Mucosa of gallbladder (tissue), 1 donor: ENCODE measurements at regions not wholly inside any gene's neighbourhood (a gene's known extent, or its start where the extent isn't known, plus 50 kb on each side); places are given as distances from the start of the nearest gene placed in this dataset.
"Not testable (repeated sequence)": the region's sequence is repeated elsewhere in the genome, so short reads cannot be mapped to it uniquely, and the experiment has no call there.

Experiments
- DNase-seq: peaks from one replicate; pipeline ENCODE4 v3.0.0-alpha.2; 2020; ENCODE audit warnings: low spot score
- donor health status: DM: no; HTN: no; CAD: no.

GRCh38 chr5:89560696-89561095, 677.7 kb upstream of the MEF2C start:
- no peak for DNase-seq

DNA sequence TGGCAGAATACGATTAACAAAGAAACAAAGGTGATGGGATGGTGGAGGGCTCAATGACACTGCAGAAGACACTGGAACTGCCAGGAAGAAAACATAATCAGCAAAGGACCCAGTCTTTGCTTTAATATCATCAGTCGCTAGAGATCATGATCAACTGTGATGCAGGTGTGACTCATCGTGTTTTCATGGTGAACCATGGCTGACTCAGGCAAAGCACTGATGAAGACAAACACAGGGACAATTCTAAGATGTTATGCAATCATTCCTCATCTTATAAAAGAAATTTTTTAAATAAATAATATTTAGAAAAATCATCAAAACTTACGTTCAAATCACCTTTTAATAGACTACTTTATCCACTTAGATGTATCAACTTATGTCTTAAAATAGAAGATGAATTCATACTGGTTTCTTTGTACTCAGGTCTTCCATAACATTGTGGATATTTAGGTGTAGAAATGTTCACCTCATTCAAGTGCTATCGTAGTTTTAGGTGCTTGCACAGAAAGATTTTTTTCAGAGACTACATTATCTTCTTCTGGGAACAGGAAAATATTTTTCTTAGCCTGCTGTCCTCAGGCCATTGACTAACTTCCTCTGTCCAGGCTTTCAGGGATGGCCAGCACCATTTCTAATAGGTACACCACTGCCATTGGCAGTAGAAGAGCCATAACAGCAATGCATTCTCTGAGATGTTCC, 673.4 kb upstream of the MEF2C start:
- no peak for DNase-seq

DNA sequence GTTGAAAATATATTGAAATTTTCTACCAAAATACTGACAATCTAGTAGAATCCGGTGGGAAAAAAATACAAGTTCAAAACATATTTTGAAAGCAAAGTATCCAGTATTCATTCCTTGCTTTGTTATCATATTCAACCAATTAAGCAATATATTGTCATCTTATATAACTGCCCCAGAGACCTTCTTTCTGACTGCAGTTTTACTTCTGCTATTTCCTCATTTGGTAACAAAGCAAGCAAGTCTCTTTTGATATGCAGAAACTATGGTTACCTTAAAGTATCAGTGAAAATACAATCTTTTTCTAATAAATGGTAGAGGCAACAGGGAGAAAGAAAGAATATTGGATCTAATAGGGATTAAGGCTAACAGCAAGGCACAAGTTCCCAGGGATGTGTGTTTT, 663.7 kb upstream of the MEF2C start:
- no peak for DNase-seq

DNA sequence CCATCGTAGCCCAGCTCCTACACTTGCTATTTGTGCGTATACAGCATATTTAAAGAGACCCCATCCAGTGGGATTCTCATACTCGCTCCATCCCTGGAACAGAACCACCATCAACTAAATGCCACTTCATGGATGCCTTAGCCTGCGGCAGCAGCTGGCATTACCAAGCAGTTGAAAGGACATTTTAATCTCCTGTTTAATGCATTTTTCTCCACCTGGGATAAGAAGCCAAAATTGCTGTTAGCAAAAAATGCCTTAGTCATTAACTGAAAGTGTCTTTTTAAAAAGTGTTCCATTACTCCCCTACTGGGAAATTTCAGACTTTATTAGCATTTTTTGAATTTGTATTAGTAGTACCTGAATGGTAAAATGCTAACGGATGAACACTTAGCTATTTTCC, 662.6 kb upstream of the MEF2C start:
- no peak for DNase-seq

- no peak for DNase-seq
Observed at GRCh38 chr5:89545076-89545475, 662.1 kb upstream of the MEF2C start.

- no peak for DNase-seq
Observed at GRCh38 chr5:89542736-89543135, 659.8 kb upstream of the MEF2C start.

DNA sequence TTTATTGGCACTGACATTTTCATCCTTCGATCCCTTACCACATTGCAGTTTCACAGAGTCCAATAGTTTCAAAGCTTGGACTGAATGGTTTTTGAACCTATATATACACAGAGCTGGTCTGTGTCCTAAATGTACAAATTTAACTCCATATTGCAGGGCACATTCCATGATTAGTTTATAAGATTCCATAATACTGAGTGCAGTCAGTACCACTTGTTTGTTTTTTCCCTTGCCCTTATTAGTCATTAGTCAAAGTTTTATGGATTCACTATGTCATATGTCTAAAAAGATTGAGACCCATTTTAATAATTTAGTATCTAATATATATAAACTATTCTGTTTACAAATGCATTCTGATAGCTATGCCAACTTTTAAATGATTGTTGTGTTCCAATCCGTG, 654.8 kb upstream of the MEF2C start:
- DNase-seq: no peak

- no peak for DNase-seq
Observed at GRCh38 chr5:89536020-89536419, 653.0 kb upstream of the MEF2C start.

DNA sequence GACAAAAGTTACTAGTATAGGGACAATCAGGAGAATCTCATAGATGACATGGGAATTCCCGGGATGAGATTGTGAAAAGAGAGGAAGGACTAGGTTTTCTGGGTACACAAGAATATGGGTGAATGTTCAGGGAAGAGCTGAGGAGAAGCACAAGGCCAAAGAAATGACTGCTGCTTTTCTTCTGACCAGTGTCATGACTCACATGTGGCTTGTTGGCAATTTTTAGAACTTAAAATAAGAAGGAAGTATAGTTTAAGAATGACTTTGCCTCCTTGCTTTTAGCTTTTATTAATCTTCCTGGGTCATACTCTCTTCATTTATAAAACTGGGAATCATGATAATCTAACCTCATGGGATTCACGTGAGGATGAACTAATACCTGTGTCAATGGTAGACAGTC, 652.4 kb upstream of the MEF2C start:
- DNase-seq: no peak

- DNase-seq: no peak
Observed at GRCh38 chr5:89534331-89534730, 651.3 kb upstream of the MEF2C start.

- no peak for DNase-seq
Observed at GRCh38 chr5:89524785-89525184, 641.8 kb upstream of the MEF2C start.

DNA sequence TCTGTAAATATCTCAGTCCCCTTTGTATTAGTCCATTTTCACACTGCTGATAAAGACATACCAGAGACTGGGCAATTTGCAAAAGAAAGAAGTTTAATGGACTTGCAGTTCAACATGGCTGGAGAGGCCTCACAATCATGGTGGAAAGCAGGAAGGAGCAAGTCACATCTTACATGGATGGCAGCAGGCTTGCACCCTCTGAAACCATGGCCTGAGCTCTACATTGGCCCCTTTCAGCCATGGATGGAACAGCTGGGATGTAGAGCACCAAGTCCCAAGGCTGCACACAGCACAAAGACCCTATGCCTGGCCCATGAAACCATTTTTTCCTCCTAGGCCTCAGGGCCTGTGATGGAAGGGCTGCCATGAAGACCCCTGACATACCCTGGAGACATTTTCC, 640.9 kb upstream of the MEF2C start:
- not testable (repeated sequence) for DNase-seq

GRCh38 chr5:89520771-89521170, 637.8 kb upstream of the MEF2C start:
- no peak for DNase-seq

DNA sequence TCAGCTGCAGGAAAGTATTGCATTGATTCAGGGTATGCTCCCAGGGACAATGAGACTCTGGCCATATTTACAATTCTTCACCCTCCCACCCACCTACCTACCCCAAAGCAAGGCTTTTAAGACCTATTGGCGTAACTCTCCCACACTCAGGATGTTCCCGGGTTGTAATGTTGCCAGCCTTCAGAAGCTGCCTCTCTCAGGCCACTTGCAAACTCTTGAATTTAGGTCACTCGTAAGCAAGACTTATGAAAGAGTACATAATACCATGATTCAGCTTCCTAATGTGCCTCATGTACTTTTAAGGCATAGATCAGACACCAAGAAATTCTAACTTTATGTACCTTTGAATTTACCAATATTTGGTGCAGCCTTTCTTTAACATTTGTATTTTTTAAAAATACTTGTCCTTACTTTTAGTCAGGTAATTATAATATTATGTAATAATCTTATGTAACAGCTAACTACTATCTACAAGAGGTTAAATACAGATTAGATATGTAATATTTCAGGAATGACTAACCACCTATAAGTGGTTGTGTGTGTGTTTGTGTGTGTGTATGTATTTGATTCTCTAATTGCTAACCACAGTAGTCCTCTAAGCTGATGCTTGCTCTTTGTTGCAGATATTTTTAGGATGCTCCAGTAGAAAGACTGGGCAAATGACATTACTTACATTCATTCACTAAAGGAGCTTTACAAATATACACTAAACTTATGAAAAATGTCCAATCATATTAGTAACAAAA, 630.5 kb upstream of the MEF2C start:
- no peak for DNase-seq

- no peak for DNase-seq
Observed at GRCh38 chr5:89504051-89504450, 621.1 kb upstream of the MEF2C start.

DNA sequence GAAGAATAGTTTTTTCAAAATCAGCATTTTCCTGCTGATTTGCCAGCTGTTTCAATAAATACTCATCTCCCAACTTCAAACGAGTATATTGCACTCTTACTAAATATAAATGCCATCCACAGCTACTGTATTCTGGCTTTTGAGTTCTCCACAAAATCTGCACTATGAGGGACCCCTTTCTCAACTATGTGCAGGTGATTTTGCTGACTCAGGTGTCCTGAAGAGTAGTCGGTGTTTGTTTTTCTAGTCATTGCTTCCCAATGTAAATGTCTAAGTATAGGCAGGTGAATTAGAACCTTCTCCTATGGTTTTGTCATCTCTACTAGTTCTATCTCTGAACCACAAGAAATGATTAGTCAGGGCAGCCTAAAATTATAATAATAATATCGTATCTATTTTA, 616.8 kb upstream of the MEF2C start:
- no peak for DNase-seq

DNA sequence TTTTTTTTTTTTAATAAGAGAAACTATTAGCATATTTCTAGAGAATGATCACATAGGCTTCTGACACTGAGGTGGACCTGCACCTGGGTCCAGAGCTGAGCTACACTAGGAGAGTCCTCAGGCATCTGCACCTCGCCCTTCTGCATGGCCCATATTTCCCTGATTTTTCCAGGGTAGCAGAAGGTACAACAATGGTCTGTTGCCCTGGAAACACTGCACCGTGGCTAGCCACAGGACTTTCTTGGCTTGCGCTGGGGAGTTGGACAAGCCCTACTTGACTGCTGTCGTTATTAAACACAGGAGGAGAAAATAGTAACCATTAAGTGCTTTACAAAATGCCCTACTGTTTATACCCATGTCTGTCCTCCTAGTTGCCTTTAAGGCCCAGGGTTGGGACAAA, 615.7 kb upstream of the MEF2C start:
- DNase-seq: no peak

DNA sequence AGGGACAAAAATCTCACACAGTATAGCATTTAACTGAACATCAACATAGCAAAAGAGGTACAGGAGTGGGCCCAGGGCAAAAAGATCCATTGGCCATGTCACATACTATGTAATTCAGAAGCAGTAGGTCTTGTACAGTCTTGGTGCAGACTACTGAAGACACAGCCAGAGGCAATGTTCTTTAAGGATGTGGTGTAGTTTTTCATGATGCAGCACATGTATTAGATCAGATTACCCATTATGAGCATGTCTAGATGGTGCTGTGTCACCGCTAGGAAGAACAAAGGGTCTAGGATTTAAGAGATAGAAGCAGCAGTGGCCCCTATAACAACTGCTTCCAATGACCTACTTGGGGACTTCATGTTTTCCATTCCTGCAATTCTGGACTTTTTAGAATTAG, 610.4 kb upstream of the MEF2C start:
- no peak for DNase-seq

- no peak for DNase-seq
Observed at GRCh38 chr5:89484962-89485361, 602.0 kb upstream of the MEF2C start.

- no peak for DNase-seq
Observed at GRCh38 chr5:89480406-89481007, 597.5 kb upstream of the MEF2C start.

DNA sequence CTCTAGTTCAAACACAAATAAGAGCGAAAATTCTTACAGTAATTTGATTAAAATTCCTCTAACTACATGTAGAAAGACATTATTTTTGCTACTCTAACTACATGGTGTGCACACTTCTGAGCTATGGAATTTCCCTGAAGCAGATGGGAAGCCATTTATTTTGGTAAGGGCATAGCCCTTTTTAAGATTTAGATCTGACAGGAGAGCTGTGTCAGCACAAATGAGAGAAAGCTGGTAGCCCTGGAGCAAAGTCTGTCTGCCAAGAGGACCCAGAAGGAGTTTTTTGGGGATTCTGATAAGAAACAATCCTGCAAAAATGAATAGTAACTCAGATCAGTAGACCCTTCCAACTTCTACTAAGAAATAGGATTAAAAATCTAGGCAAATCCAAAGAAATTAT, 595.9 kb upstream of the MEF2C start:
- no peak for DNase-seq

DNA sequence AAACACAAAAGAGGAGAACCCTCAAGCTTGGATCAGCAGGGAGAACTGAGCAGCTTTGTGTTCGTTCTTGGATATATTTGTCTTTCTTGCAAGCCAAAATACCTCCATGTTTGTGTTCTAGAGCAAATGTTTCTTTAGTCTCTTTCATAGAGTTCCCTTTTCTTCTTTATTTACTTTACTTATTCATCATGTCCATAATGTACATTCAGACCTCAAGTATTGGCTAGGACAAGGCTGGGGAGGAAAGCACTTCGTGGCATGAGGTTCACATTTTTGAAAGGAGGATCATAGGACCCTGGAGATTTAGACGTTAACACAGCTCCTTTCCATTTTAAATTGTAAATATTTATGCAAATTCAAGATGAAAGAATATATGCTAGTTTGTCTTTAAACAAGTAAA, 590.2 kb upstream of the MEF2C start:
- no peak for DNase-seq

DNA sequence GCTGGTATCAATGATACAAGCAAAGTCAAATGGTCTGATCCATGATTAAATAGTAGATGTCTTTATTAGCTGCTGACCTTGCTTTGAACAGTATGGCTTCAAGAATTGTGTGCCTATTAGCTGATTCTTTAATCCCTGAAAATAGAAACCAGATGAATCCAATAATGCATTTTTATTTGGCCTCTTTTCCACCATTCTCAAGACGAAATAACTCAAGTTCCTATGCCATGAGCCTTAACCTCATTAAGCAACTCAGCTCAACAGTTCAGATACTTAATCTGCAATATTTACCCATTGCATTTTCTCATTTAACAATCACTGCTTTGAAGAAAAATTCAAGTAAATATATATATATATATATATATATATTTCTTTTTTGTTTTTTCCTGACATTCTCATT, 588.6 kb upstream of the MEF2C start:
- no peak for DNase-seq
